ENCODE measurements at regions not wholly inside any gene's neighbourhood (a gene's known extent, or its start where the extent isn't known, plus 50 kb on each side); places are given as distances from the start of the nearest gene placed in this dataset.

- TF ChIP-seq, protein P1, sequence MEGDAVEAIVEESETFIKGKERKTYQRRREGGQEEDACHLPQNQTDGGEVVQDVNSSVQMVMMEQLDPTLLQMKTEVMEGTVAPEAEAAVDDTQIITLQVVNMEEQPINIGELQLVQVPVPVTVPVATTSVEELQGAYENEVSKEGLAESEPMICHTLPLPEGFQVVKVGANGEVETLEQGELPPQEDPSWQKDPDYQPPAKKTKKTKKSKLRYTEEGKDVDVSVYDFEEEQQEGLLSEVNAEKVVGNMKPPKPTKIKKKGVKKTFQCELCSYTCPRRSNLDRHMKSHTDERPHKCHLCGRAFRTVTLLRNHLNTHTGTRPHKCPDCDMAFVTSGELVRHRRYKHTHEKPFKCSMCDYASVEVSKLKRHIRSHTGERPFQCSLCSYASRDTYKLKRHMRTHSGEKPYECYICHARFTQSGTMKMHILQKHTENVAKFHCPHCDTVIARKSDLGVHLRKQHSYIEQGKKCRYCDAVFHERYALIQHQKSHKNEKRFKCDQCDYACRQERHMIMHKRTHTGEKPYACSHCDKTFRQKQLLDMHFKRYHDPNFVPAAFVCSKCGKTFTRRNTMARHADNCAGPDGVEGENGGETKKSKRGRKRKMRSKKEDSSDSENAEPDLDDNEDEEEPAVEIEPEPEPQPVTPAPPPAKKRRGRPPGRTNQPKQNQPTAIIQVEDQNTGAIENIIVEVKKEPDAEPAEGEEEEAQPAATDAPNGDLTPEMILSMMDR (IDR thresholded peaks at IDR 0.05): no peak
- TF ChIP-seq POLR2A (IDR thresholded peaks at IDR 0.05): no peak
Observed at GRCh38 chr6:109920911-109921310, 57.2 kb upstream of the GPR6 start.

Measured in testis (tissue), 2 donors.